A549 (cell line): ENCODE measurements at regions not wholly inside any gene's neighbourhood (a gene's known extent, or its start where the extent isn't known, plus 50 kb on each side); places are given as distances from the start of the nearest gene placed in this dataset.

Experiments used
- ATAC-seq, 2 experiments: fragments of 200-7000 bp in 1 of 2; fragments of >200 bp in 1 of 2; cut with Nextera tagmentation in 1 of 2; cut with Tn5 transposase in 1 of 2; 3 replicates each; pipeline versions ENCODE4 v1.8.0 to v1.9.1; 2018 to 2020; ENCODE audit warnings: mild to moderate bottlenecking in 1 of 2, moderate library complexity in 1 of 2
- CTCF ChIA-PET: fragments of 300-600 bp; sonication (Branson Sonifier 250); formaldehyde crosslinking; extraction: SDS; loops from one replicate; lab custom pipeline; 2021; ENCODE audit warnings: antibody characterized with exemption, inconsistent platforms; lab: Yijun Ruan, JAX
- POLR2A ChIA-PET: fragments of 350-600 bp; formaldehyde crosslinking; extraction: SDS; loops from one replicate; lab custom pipeline; 2021; ENCODE audit warnings: antibody characterized with exemption, inconsistent platforms; lab: Yijun Ruan, JAX
- DNase-seq, 2 experiments: peaks; one replicate each; pipeline versions ENCODE4 v3.0.0 to v3.0.0-alpha.2; 2011 to 2016; ENCODE audit warnings: low read depth in 1 of 2, low spot score in 1 of 2
- FAIRE-seq: peaks from 2 replicates; lab custom pipeline; 2011; peaks lifted over from hg19 to GRCh38; lab: Jason Lieb, UNC
- H3K27ac ChIP-seq, 2 experiments: fragments of >200 bp; sonication (Bioruptor Twin); formaldehyde crosslinking; 3 replicates each; pipeline ENCODE4 v1.5.1; 2016 to 2017
- H3K4me1 ChIP-seq: fragments of >200 bp; sonication (Bioruptor Twin); formaldehyde crosslinking; 3 replicates; pipeline ENCODE4 v1.6.1; 2016
- H3K4me2 ChIP-seq: fragments of >200 bp; sonication (Bioruptor Twin); formaldehyde crosslinking; 3 replicates; pipeline ENCODE4 v1.6.1; 2016
- H3K4me3 ChIP-seq: fragments of >200 bp; sonication (Bioruptor Twin); formaldehyde crosslinking; 3 replicates; pipeline ENCODE4 v1.5.1; 2016
- H3K9me3 ChIP-seq: fragments of >200 bp; sonication (Bioruptor Twin); formaldehyde crosslinking; 3 replicates; pipeline ENCODE4 v1.6.1; 2016
- CHD2 ChIP-seq: fragments of 150-350 bp; IDR thresholded peaks from 2 replicates; pipeline ENCODE4 v1.6.1; 2014; ENCODE audit warnings: low read length; ENCODE audit not compliant: partially characterized antibody
- EHF ChIP-seq: fragments of 250-450 bp; sonication (Bioruptor Pico); IDR thresholded peaks from 2 replicates; pipeline ENCODE4 v1.5.0; 2020; ENCODE audit warnings: mild to moderate bottlenecking
- EP300 ChIP-seq, 2 experiments: fragments of >200 bp; sonication (Bioruptor Twin); formaldehyde crosslinking; IDR thresholded peaks; 2 replicates in 1 of 2; 3 replicates in 1 of 2; pipeline ENCODE4 v1.6.1; 2016 to 2017
- FOSB ChIP-seq: fragments of 250-450 bp; sonication (Bioruptor Pico); IDR thresholded peaks from 2 replicates; pipeline ENCODE4 v1.5.0; 2020; ENCODE audit warnings: mild to moderate bottlenecking, moderate library complexity
- FOSL2 ChIP-seq, 2 experiments: fragments of 450-650 bp in 1 of 2; fragments of >200 bp in 1 of 2; sonication (Bioruptor Twin) in 1 of 2; formaldehyde crosslinking; IDR thresholded peaks; 2 replicates each; pipeline versions ENCODE4 v1.5.0 to v1.6.1; 2016 to 2020; ENCODE audit warnings: mild to moderate bottlenecking in 1 of 2, moderate library complexity in 1 of 2
- HEYL ChIP-seq: fragments of 250-450 bp; sonication (Bioruptor Pico); IDR thresholded peaks from 2 replicates; pipeline ENCODE4 v1.8.0; 2021; ENCODE audit warnings: mild to moderate bottlenecking, moderate library complexity
- HOXB5 ChIP-seq: fragments of 250-450 bp; sonication (Bioruptor Pico); IDR thresholded peaks from 2 replicates; pipeline ENCODE4 v1.5.0; 2020; ENCODE audit warnings: mild to moderate bottlenecking, moderate library complexity
- NPAS2 ChIP-seq: fragments of 250-450 bp; sonication (Bioruptor Pico); IDR thresholded peaks from 2 replicates; pipeline ENCODE4 v1.8.0; 2022; ENCODE audit warnings: mild to moderate bottlenecking, moderate library complexity, borderline replicate concordance
- NR3C1 ChIP-seq: fragments of >200 bp; sonication (Bioruptor Twin); formaldehyde crosslinking; IDR thresholded peaks from 3 replicates; pipeline ENCODE4 v1.6.1; 2017
- POLR2A ChIP-seq: IDR thresholded peaks from 2 replicates; pipeline ENCODE4 v1.6.1; 2012; ENCODE audit warnings: mild to moderate bottlenecking, low read length
- TFCP2L1 ChIP-seq: fragments of 250-450 bp; sonication (Bioruptor Pico); IDR thresholded peaks from 2 replicates; pipeline ENCODE4 v1.5.0; 2021; ENCODE audit warnings: mild to moderate bottlenecking
- TP53 ChIP-seq: fragments of 250-450 bp; sonication (Bioruptor Pico); IDR thresholded peaks from 2 replicates; pipeline ENCODE4 v1.5.0; 2021; ENCODE audit warnings: mild to moderate bottlenecking, moderate library complexity
- ZFP36 ChIP-seq: fragments of 450-650 bp; IDR thresholded peaks from 2 replicates; pipeline ENCODE4 v1.6.1; 2014; ENCODE audit warnings: borderline replicate concordance; ENCODE audit not compliant: partially characterized antibody
- TF ChIP-seq, protein P1 (sequence below): fragments of >200 bp; sonication (Bioruptor Twin); formaldehyde crosslinking; IDR thresholded peaks from 2 replicates; pipeline ENCODE4 v1.6.1; 2016
- TF ChIP-seq, protein P2 (sequence below): fragments of 450-650 bp; IDR thresholded peaks from 2 replicates; pipeline ENCODE4 v1.6.1; 2014; ENCODE audit warnings: antibody characterized with exemption
- TF ChIP-seq, protein P3 (sequence below): fragments of 250-450 bp; sonication (Bioruptor Pico); IDR thresholded peaks from 2 replicates; pipeline ENCODE4 v1.5.0; 2020; ENCODE audit warnings: low read depth, mild to moderate bottlenecking, moderate library complexity
- TF ChIP-seq, protein P4 (sequence below): fragments of 200-600 bp; sonication (generic); IDR thresholded peaks from 2 replicates; pipeline ENCODE4 v1.6.1; 2016; ENCODE audit warnings: antibody characterized with exemption, mild to moderate bottlenecking, moderate library complexity
- TF ChIP-seq, protein P5 (sequence below): IDR thresholded peaks from 2 replicates; pipeline ENCODE4 v1.6.1; 2012

DNA sequence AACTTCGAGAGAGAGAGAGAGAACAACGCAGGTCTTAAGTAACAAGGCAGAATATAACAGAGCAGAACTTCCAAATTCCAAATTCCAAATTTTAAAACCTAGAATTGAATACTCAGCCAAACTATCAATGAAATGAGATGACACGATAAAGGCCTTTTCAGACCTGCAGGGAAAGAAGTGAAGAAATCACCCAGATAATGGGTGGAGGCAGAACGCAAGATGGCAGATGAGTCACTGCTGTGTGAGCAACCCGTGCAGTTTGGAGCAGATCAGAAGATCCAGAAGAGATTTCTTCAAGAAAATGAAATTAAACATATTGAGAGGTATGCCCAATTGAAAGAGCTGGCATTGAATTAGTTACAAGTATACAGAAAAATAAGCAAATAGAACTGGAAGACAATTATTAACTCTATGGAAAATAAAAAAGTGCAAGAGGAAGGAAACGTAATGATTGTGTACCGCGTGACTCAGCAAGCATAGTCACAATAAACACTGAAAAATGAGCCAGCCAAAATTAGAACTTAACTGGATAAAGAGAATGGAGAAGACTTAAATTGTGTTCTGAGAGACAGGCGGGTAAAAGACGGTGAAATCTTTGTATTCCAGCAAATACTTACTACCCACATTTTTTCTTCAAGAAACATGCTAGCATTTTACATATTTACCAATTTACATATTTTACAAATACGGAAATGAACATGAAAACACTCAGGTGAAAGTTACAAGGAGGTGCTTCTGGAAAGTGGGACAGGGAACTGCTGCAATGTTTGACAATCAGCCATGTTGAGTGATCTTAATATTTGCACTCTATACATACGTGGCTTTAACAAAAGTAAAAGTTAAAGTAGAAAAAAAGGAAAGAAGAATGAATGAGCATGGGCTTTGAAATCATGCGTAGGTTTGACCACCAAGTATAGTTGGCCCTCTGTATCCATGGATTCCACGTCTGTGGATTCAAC lies 87.9 kb upstream of the CDYL start (continued):
- TF ChIP-seq TFCP2L1 (no peak), EP300 (IDR thresholded peaks at IDR 0.05) (no peak; a peak in 1 of 5 replicates), CHD2 (no peak), HEYL (CRISPR knock-in tag) (no peak), NPAS2 (CRISPR knock-in tag) (no peak), POLR2A (no peak), HOXB5 (no peak), FOSB (CRISPR knock-in tag) (no peak)
- TF ChIP-seq, protein P1, sequence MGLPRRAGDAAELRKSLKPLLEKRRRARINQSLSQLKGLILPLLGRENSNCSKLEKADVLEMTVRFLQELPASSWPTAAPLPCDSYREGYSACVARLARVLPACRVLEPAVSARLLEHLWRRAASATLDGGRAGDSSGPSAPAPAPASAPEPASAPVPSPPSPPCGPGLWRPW: no peak
- TF ChIP-seq, protein P2, sequence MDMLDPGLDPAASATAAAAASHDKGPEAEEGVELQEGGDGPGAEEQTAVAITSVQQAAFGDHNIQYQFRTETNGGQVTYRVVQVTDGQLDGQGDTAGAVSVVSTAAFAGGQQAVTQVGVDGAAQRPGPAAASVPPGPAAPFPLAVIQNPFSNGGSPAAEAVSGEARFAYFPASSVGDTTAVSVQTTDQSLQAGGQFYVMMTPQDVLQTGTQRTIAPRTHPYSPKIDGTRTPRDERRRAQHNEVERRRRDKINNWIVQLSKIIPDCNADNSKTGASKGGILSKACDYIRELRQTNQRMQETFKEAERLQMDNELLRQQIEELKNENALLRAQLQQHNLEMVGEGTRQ: no peak
- TF ChIP-seq, protein P3, sequence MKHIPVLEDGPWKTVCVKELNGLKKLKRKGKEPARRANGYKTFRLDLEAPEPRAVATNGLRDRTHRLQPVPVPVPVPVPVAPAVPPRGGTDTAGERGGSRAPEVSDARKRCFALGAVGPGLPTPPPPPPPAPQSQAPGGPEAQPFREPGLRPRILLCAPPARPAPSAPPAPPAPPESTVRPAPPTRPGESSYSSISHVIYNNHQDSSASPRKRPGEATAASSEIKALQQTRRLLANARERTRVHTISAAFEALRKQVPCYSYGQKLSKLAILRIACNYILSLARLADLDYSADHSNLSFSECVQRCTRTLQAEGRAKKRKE (CRISPR knock-in tag): no peak
- TF ChIP-seq, protein P4, sequence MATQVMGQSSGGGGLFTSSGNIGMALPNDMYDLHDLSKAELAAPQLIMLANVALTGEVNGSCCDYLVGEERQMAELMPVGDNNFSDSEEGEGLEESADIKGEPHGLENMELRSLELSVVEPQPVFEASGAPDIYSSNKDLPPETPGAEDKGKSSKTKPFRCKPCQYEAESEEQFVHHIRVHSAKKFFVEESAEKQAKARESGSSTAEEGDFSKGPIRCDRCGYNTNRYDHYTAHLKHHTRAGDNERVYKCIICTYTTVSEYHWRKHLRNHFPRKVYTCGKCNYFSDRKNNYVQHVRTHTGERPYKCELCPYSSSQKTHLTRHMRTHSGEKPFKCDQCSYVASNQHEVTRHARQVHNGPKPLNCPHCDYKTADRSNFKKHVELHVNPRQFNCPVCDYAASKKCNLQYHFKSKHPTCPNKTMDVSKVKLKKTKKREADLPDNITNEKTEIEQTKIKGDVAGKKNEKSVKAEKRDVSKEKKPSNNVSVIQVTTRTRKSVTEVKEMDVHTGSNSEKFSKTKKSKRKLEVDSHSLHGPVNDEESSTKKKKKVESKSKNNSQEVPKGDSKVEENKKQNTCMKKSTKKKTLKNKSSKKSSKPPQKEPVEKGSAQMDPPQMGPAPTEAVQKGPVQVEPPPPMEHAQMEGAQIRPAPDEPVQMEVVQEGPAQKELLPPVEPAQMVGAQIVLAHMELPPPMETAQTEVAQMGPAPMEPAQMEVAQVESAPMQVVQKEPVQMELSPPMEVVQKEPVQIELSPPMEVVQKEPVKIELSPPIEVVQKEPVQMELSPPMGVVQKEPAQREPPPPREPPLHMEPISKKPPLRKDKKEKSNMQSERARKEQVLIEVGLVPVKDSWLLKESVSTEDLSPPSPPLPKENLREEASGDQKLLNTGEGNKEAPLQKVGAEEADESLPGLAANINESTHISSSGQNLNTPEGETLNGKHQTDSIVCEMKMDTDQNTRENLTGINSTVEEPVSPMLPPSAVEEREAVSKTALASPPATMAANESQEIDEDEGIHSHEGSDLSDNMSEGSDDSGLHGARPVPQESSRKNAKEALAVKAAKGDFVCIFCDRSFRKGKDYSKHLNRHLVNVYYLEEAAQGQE: no peak
- TF ChIP-seq, protein P5, sequence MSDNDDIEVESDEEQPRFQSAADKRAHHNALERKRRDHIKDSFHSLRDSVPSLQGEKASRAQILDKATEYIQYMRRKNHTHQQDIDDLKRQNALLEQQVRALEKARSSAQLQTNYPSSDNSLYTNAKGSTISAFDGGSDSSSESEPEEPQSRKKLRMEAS: peak; percentile 34; the same call in 1 of the 2 replicates

DNA sequence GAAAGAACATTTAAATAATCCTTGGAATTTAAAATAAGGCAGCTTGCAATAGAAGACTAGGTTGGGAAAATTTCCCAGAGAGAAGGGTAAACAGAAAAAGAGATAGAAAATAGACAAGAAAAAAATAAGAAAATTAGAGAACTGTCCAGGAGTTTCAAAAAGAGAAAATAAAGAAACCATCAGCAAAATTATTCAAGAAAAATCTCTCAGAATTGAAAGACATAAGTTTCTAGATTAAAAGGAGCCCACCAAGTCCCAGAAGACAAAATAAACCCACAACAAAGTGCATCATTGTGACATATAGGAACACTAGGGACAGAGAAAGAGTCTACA lies 88.6 kb upstream of the CDYL start:
- H3K9me3 ChIP-seq: peaks cover 3% of the 10 kb centered on the region; the same call in 1 of the 3 replicates
- no peak overlapping the region for H3K4me3 ChIP-seq
- H3K4me2 ChIP-seq: peak overlapping the region; percentile 87
- no peak for DNase-seq
- H3K27ac ChIP-seq: peak overlapping the region; percentile 91 to 96
- TF ChIP-seq FOSL2 (IDR thresholded peaks at IDR 0.05) (no peak), FOSL2 (CRISPR knock-in tag; IDR thresholded peaks at IDR 0.05) (no peak), TP53 (CRISPR knock-in tag) (no peak), NR3C1 (no peak), EHF (CRISPR knock-in tag) (no peak), ZFP36 (no peak)
- FAIRE-seq: no peak
- POLR2A ChIA-PET: no interaction called here
- CTCF ChIA-PET: no interaction called here
- peak; percentile 62 to 64; a peak in 3 of 6 replicates for ATAC-seq
- H3K4me1 ChIP-seq: peaks cover 13% of the 10 kb centered on the region
